GM12891 (cell line): ENCODE measurements at regions not wholly inside any gene's neighbourhood (a gene's known extent, or its start where the extent isn't known, plus 50 kb on each side); places are given as distances from the start of the nearest gene placed in this dataset.

Source experiments
- POLR2A ChIP-seq: IDR thresholded peaks from 2 replicates; pipeline ENCODE4 v1.6.1; 2011; ENCODE audit warnings: low read depth, low read length, control low read depth
- POLR2AphosphoS5 ChIP-seq: IDR thresholded peaks from 2 replicates; pipeline ENCODE4 v1.6.1; 2011; ENCODE audit warnings: low read depth, low read length, control low read depth
- POU2F2 ChIP-seq: IDR thresholded peaks from 2 replicates; pipeline ENCODE4 v1.6.1; 2011; ENCODE audit warnings: low read depth, mild to moderate bottlenecking, control low read depth, low read length, moderate library complexity
- TAF1 ChIP-seq: IDR thresholded peaks from 2 replicates; pipeline ENCODE4 v1.6.1; 2011; ENCODE audit warnings: low read depth, low read length, control low read depth

GRCh38 chr11:92317721-92318120 lies 93.1 kb downstream of the FAT3 start:
- TF ChIP-seq POLR2A (no peak), POLR2AphosphoS5 (no peak), TAF1 (no peak), POU2F2 (no peak)
